HL-60 (cell line): ENCODE measurements at regions not wholly inside any gene's neighbourhood (a gene's known extent, or its start where the extent isn't known, plus 50 kb on each side); places are given as distances from the start of the nearest gene placed in this dataset.

Source experiments
- DNase-seq, 2 experiments: peaks; one replicate each; pipeline ENCODE4 v3.0.0-alpha.2; 2010 to 2020; ENCODE audit warnings: low read depth in 1 of 2, low spot score in 1 of 2
- H3K27ac ChIP-seq: fragments of 250-450 bp; sonication (Bioruptor Pico); replicated peaks from 2 replicates; pipeline ENCODE4 v1.5.1; 2020; ENCODE audit warnings: mild to moderate bottlenecking, moderate library complexity
- H3K27me3 ChIP-seq: fragments of 250-450 bp; sonication (Bioruptor Pico); 2 replicates; pipeline ENCODE4 v1.5.1; 2021; ENCODE audit warnings: mild to moderate bottlenecking, moderate library complexity; ENCODE audit not compliant: insufficient read depth, poor library complexity, severe bottlenecking
- H3K4me3 ChIP-seq: replicated peaks from 2 replicates; pipeline ENCODE4 v1.5.1; 2011; ENCODE audit warnings: mild to moderate bottlenecking, control low read depth, low read length; ENCODE audit not compliant: insufficient read depth
- CTCF ChIP-seq: IDR thresholded peaks from one replicate; pipeline ENCODE4 v1.5.1; 2011; ENCODE audit warnings: low read length, control low read depth, inconsistent platforms; ENCODE audit not compliant: insufficient read depth
- GABPA ChIP-seq: IDR thresholded peaks from 2 replicates; pipeline ENCODE4 v1.6.1; 2012; ENCODE audit warnings: low read depth
- POLR2AphosphoS5 ChIP-seq: IDR thresholded peaks from 2 replicates; pipeline ENCODE4 v1.6.1; 2012; ENCODE audit warnings: low read depth
- SPI1 ChIP-seq: IDR thresholded peaks from 2 replicates; pipeline ENCODE4 v1.6.1; 2012; ENCODE audit warnings: low read depth, mild to moderate bottlenecking, borderline replicate concordance
- TF ChIP-seq, protein P1 (sequence below): IDR thresholded peaks from 2 replicates; pipeline ENCODE4 v1.6.1; 2012; ENCODE audit warnings: low read depth; ENCODE audit not compliant: insufficient replicate concordance

GRCh38 chr3:72247645-72248388, 462.9 kb upstream of the PROK2 start:
- DNase-seq: no peak
- Histone ChIP-seq H3K4me3 (no peak overlapping the region), H3K27me3 (no peaks in the 10 kb centered on the region), H3K27ac (no peak overlapping the region)
- TF ChIP-seq SPI1 (no peak), GABPA (no peak), CTCF (no peak), POLR2AphosphoS5 (no peak)
- TF ChIP-seq, protein P1, sequence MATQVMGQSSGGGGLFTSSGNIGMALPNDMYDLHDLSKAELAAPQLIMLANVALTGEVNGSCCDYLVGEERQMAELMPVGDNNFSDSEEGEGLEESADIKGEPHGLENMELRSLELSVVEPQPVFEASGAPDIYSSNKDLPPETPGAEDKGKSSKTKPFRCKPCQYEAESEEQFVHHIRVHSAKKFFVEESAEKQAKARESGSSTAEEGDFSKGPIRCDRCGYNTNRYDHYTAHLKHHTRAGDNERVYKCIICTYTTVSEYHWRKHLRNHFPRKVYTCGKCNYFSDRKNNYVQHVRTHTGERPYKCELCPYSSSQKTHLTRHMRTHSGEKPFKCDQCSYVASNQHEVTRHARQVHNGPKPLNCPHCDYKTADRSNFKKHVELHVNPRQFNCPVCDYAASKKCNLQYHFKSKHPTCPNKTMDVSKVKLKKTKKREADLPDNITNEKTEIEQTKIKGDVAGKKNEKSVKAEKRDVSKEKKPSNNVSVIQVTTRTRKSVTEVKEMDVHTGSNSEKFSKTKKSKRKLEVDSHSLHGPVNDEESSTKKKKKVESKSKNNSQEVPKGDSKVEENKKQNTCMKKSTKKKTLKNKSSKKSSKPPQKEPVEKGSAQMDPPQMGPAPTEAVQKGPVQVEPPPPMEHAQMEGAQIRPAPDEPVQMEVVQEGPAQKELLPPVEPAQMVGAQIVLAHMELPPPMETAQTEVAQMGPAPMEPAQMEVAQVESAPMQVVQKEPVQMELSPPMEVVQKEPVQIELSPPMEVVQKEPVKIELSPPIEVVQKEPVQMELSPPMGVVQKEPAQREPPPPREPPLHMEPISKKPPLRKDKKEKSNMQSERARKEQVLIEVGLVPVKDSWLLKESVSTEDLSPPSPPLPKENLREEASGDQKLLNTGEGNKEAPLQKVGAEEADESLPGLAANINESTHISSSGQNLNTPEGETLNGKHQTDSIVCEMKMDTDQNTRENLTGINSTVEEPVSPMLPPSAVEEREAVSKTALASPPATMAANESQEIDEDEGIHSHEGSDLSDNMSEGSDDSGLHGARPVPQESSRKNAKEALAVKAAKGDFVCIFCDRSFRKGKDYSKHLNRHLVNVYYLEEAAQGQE: no peak

DNA sequence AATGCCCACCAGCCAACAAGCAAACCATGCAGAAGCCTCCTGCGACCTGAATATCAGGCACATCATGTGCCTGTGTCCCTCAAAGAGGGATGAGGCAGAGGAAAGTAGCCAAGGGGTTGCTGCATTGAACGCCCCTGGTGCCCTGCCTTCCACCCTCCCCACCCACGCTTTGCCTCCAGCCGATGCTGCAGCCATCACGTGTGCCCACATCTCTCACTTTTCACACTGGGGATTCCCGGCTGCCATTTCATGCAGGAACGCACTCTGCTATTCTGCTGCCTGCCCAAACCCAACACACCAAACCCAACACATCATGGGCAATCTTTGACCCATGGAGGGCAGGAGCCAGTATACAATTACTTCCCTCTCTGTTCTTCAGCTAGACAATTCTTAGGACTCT, 462.2 kb upstream of the PROK2 start:
- no peaks in the 10 kb centered on the region for H3K27me3 ChIP-seq
- H3K27ac ChIP-seq: no peak overlapping the region
- no peak overlapping the region for H3K4me3 ChIP-seq
- DNase-seq: no peak
- no peak for TF ChIP-seq GABPA
- TF ChIP-seq, protein P1: no peak
- TF ChIP-seq POLR2AphosphoS5: no peak
- no peak for TF ChIP-seq SPI1

DNA sequence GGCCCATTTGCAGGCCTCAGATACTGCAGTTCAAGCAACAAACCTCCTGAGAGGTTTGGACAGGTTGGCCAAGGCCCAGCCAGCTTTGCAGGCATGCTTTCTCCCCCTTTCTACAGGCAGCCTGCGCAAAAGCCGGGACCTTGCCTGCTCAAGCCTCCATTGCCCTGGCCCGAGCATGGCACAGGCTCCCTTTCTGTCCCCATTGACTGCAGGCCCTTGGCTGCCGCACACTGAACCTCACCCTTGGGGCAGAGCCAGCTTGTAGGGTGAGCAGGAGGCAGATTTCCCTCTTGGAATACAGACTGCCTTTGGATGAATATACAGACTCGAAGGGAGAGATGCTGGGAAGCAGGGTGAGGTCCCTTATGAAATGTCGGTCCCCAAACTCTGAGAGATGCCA, 461.7 kb upstream of the PROK2 start:
- H3K27ac ChIP-seq: no peak overlapping the region
- H3K4me3 ChIP-seq: no peak overlapping the region
- no peak for DNase-seq
- TF ChIP-seq CTCF (no peak), GABPA (no peak), SPI1 (no peak), POLR2AphosphoS5 (no peak)
- TF ChIP-seq, protein P1: no peak
- no peaks in the 10 kb centered on the region for H3K27me3 ChIP-seq
